Head of caudate nucleus (tissue), 42 donors: ENCODE measurements at regions not wholly inside any gene's neighbourhood (a gene's known extent, or its start where the extent isn't known, plus 50 kb on each side); places are given as distances from the start of the nearest gene placed in this dataset.
"Not testable (repeated sequence)": the region's sequence is repeated elsewhere in the genome, so short reads cannot be mapped to it uniquely, and the experiment has no call there.

Experiments
- DNase-seq, 42 donors: peaks; one replicate each; pipeline versions ENCODE4 v3.0.0 to v3.0.0-alpha.2; 2020 to 2021; ENCODE audit warnings: mixed read lengths in 7 of 42
- intact Hi-C: fragments of 100-400 bp; cut with DNase I; formaldehyde crosslinking; loops from one replicate; pipeline ENCODE4 v1.15.0; 2022

- intact Hi-C loops: no loop called here
- DNase-seq: no peak
Measured at GRCh38 chr4:114082348-114082747, 102.9 kb upstream of the ARSJ start.

DNA sequence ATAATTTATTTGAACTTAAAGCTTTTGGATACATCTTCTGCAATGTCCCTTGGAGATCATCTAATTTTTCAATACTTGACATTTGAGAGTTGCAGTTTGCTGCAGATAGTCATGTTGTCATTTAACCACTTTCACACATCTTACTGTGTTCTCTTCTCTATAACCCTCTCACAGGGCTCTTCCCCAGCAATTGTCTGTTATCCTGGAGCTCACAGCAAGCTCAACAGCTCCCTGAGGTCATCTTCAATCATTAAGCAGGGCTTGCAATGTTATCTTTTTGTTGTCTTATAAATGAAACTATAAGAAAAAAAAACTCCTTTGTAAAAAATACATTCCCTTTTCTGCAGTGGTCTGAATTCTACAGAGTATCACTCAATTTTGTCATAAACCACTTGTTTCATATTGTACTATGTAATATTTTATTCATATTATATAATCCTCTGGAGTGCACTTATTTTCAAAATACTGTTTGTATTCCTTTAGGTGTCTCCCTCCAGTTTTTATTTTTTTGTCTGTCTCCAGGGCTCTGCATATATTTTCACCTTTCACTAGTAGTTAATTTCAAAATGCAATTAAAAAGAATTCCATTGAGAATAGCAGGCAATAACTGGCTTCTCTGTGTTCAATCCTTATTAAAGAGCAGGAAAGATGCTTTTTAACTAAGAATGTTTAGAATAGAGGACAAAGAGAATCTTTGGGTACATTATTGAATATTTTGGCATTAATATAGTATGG lies 106.3 kb upstream of the ARSJ start:
- intact Hi-C loops: no loop called here
- DNase-seq: no peak

GRCh38 chr4:114087596-114088230 lies 108.3 kb upstream of the ARSJ start:
- no peak for DNase-seq
- intact Hi-C loops: no loop called here

DNA sequence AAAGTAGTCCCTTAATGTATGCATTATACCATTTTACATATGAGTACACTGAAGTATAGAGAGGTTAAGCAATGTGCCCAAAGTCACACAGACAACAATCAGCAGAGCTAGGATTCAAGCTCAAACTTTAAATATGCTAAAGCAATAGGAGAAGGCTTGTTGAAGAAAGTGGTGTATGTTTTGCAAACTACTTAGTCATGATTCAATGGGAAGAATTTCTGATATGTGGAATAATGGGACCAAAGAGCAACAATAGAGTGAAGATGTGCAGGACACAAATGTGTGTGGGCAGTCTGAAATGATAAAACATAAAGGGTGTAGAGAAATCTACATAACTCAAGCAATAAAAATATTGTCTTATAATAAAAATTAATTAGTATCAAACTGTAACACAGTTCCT lies 109.0 kb upstream of the ARSJ start:
- no peak for DNase-seq
- intact Hi-C loops: no loop called here

DNA sequence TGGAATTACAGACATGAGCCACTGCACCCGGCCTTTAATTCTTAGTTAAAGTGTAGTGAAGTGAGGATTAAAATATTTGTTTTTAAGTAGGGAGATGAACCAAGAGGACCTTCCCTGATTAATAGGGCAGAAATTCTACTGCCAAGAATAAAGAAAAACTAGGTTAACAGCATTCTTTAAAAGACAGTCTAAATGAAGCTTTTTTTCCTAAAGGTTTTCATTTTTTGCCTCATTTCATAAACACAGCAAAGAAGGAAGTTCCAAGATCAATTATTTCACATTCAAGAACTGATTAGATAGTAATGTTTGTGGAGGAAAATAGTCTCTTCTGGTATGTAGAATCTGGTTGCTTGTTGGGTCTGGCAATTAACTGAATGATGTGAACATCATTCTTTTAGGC lies 112.1 kb upstream of the ARSJ start:
- intact Hi-C loops: no loop called here
- no peak for DNase-seq

- DNase-seq: no peak
- intact Hi-C loops: no loop called here
Measured at GRCh38 chr4:114093221-114093715, 113.8 kb upstream of the ARSJ start.

- intact Hi-C loops: no loop called here
- no peak for DNase-seq
Measured at GRCh38 chr4:114100288-114101031, 121.0 kb upstream of the ARSJ start.

DNA sequence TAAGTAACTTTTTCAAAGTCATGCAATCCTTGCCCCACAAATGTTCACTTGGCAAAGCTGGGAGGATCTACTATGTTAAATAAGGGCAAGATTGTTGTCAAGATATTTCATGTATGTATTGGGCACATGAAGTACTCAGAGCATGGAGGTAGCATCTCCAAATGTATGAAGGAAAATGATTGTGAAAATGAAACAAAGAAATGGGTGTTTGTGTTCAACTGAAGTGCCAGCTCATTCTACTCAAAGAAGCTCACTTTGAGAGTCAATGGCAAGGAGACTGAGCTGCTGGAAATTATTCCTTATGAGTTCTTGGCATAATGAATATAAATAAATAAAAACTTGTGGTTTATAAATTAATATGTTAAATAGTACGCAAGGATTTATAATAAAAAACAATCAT lies 124.5 kb upstream of the ARSJ start:
- DNase-seq: no peak
- intact Hi-C loops: no loop called here

- intact Hi-C loops: no loop called here
- DNase-seq: no peak
Measured at GRCh38 chr4:114108869-114109268, 129.4 kb upstream of the ARSJ start.

DNA sequence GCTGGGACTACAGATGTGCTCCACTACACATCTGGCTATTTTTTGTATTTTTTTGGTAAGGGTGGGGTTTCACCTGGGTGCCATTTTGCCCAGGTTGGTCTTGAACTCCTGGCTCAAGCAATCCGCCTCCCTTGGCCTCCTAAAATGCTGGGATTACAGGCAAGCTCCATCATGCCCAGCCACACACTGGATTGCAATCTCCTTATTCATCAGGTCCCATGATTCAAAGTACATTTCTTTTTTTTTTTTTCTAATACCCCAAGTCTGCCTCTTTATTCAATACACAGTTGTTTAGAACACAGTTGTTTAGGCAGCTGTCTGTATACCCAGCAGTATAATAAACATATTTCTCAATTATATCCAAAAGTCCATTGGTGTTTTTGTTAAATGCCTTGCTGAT lies 130.3 kb upstream of the ARSJ start:
- intact Hi-C loops: no loop called here
- DNase-seq: no peak

- intact Hi-C loops: no loop called here
- DNase-seq: no peak
Measured at GRCh38 chr4:114115526-114115925, 136.1 kb upstream of the ARSJ start.

- intact Hi-C loops: no loop called here
- no peak for DNase-seq
Measured at GRCh38 chr4:114116861-114117260, 137.4 kb upstream of the ARSJ start.

GRCh38 chr4:114121221-114121620 lies 141.8 kb upstream of the ARSJ start:
- intact Hi-C loops: no loop called here
- no peak for DNase-seq

DNA sequence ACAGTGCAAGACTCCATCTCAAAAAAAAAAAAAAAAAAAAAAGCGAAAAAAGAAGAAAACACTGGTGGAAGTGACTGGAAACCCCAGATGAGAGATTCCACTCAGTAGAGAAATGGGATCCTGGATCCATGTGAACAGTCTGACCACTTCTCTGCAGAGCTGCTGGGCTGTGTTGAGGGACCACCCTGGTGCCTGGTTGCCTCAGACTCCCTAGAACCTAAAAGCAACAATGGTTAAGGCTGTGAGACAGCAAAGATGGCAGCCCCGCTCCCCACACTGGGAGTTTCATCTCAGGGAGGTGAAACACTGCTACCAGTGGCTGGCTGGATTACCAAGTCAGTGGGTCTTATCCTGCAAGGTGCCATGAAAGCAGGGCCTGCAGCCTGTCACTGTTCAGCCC lies 152.8 kb upstream of the ARSJ start:
- DNase-seq: no peak
- intact Hi-C loops: no loop called here

DNA sequence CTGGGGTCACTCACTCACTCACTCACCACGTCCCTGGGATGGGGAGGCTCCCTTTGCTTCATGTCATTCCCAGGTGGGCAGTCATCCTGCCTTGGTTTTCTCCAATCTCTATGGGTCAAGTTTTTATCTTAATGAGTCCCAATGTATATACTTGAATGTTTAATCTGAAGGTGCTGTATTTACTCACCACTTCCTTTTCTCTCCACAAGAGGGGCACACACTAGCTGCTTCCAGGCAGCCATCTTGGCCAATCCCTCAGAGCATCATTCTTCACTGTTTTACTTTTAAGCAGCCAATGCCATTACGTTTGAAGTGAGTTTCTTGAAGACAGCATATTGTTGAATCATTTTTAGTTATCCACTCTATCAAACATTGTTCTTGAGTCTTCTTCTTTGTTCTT lies 153.4 kb upstream of the ARSJ start:
- no peak for DNase-seq
- intact Hi-C loops: no loop called here

- intact Hi-C loops: no loop called here
Measured at GRCh38 chr4:114136069-114136468, 156.6 kb upstream of the ARSJ start.

GRCh38 chr4:114137984-114138383 lies 158.5 kb upstream of the ARSJ start:
- intact Hi-C loops: no loop called here
- DNase-seq: no peak

More at GRCh38 chr4:114136069-114136468, 156.6 kb upstream of the ARSJ start:
- no peak for DNase-seq

DNA sequence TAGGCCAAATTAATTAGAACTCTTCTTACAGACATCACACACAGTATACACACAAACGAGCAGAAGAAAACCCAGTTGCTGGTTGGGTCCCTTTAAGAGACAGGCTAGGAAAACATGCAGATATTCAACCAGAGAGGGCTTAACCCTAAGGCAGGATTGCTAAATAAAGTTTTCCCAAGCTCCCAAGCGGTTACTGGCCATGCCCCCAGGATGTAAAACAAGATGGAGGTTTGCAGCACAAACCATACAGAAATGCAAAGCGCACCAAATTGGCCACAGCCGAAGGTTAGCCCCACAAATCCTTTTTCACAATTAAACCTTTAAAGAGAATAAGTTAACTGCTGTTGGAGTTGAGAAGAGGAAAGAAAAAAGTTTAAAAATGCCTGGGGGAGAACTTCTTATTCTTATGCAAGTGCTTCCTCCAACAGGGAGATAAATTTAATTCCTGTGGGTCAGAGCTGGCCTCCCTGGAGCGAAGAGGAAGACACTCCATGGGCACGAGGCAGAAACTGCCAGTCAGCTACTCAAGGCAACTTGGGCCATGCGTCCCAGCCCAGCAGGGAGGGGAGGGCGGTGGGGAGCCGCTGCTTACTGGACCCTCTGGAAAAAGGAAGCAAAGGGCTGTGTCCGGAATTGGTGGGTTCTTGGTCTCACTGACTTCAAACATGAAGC lies 167.6 kb upstream of the ARSJ start:
- intact Hi-C loops: no loop called here
- peak in 3 of 42 donors; percentile 2 to 28 (median 3) for DNase-seq

GRCh38 chr4:114147619-114148208 lies 168.3 kb upstream of the ARSJ start:
- DNase-seq, intact Hi-C loops: not testable (repeated sequence)
